ENCODE measurements at regions not wholly inside any gene's neighbourhood (a gene's known extent, or its start where the extent isn't known, plus 50 kb on each side); places are given as distances from the start of the nearest gene placed in this dataset.

DNA sequence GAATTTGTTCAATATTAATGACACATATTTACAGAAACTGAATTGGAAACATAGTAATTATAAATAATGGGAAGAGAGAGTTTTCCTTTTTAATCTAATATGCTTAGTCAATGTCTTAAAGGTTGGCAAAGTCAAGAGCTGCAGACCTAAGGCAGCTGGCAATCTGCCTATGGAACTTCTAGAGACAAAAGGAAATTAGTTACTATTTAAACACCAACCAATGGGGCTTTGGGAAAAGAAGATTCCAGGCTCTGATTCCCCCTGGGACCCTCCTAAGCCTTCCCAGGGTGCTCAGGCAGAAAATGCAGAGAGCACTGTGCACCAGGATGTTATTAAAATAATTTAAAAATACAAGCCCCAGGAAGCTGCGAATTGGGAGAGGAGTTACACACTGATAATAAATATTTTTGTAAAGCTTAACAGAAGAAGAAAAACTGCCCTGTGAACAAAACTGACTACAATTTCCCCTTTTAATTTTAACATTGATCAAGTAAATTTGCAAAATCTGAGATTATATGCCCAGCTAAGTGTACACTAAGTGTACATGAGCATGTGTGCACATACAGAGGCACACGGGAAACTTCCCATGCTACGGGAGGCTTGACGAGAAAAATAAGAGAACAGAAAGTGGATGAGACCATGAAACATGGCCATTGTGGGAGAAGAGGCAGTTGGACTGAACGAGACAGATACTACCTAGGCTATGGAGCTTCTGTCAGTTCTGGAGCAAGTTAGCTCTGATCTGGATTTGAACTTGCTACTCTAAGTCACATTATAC, 77.4 kb upstream of the ADAMTS16 start:
- no peak for FAIRE-seq

DNA sequence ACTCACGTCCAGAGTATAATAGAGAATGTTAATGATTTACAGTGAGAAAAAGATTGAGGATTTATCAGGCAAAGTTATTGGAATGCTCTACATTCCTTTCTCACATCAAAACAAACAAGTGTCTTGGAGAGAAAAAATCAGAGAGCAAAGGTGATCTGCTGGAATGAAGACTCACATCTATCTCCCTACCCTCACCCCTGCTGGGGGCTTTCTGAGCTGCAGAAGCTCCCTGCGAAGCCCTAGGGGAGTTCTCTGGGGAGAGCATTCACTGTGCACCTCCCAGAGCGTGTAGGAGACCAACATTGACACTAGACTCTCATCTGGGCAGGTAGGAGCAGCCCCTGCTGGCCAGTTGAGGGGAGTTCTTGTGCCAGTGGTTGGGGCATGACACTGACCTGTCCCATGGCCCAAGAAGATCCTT, 76.6 kb upstream of the ADAMTS16 start:
- DNase-seq (ENCODE audit: insufficient read length, low spot score) (peak; percentile 4), FAIRE-seq (no peak)

More for the DNA sequence above, 77.4 kb upstream of the ADAMTS16 start:
- no peak for DNase-seq (ENCODE audit: insufficient read length, low spot score)

- no peak for FAIRE-seq
These were observed 74.7 kb upstream of the ADAMTS16 start for GRCh38 chr5:5065472-5065871.

DNA sequence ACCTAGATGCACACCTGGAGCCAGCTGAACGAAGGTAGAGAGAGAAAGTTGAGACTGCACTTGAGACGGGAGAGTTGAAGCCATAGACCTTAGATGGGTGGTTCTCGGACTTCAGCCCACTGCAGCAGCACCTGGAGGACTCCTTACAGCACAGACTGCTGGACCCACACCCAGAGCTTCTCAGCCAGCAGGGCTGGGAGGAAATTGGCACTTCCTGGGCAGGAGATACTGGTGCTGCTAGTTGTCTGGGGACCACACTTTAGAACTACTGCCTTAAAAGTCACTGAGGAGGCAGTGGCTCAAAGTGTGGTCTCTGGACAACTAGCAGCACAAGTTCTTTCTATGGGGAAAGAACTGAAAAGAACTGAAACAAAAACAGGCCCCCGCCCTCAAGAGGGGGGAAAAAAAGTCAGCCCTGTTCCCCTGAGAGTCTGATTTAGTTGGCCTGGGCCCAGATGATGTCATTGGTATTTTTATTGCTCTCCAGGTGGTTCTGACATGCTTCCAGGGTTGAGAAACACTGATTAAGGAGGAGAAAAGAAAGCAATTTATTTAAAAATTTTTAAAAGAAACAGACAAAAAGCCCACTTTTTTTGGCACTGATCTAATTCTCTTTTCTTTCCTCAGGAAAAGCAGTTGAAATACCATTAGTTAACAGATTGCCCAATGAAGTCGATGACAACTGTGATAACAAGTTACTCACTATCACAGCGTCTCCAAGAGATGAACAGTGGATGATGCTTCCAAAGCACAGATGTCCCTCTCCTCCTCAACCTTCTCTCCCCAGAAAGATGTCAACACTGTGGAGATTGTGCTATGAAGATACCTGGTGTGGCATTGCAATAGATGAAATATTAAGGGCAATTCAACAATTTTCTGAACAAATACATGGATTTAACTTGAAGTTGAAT, 73.6 kb upstream of the ADAMTS16 start:
- FAIRE-seq (no peak), DNase-seq (ENCODE audit: insufficient read length, low spot score) (no peak)

More at GRCh38 chr5:5065472-5065871, 74.7 kb upstream of the ADAMTS16 start:
- no peak for DNase-seq (ENCODE audit: insufficient read length, low spot score)

- FAIRE-seq (no peak), DNase-seq (ENCODE audit: insufficient read length, low spot score) (no peak)
These were observed 70.3 kb upstream of the ADAMTS16 start for GRCh38 chr5:5069851-5070250.

DNA sequence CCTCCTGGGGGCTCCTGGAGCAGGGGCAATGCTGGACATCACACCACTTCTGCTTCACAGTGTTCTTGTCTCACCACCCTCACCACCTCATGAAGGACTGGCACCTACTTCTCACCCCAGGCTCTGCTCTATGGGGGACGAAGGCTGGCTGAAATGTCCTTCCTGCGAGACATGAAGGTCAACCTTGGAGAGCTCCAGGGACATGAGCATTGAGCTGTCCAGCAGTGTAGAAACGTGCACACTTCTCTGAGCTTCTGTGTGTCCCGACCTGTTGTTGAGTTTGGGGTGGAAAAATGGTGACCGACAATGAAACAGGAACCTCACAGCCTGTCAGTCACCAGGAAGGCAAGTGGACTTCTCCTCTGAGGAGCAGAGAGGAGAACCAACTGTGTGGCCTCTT, 68.6 kb upstream of the ADAMTS16 start:
- DNase-seq (ENCODE audit: insufficient read length, low spot score) (no peak), FAIRE-seq (no peak)

DNA sequence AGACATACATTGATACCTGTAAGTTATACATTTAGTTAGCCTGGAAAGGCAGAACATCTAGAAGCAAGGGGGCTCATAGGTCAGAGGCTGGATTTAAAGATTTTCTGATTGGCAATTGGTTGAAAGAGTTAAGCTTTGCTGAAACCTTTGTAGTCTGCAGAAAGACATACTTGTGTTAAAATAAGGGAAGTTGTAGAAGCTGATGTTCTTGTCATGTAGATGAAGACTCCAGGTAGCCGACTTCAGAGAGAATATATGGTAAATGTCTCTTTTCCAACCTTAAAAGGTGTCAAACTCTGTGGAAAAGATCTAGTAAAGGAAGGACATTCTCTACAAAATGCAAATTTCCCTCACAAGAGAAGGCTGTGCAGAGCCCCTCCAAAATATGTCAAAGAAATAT, 62.9 kb upstream of the ADAMTS16 start:
- FAIRE-seq = no peak
- no peak for DNase-seq (ENCODE audit: insufficient read length, low spot score)

- DNase-seq (ENCODE audit: insufficient read length, low spot score) = no peak
- FAIRE-seq = no peak
These were observed 61.9 kb upstream of the ADAMTS16 start for GRCh38 chr5:5078009-5078897.

DNA sequence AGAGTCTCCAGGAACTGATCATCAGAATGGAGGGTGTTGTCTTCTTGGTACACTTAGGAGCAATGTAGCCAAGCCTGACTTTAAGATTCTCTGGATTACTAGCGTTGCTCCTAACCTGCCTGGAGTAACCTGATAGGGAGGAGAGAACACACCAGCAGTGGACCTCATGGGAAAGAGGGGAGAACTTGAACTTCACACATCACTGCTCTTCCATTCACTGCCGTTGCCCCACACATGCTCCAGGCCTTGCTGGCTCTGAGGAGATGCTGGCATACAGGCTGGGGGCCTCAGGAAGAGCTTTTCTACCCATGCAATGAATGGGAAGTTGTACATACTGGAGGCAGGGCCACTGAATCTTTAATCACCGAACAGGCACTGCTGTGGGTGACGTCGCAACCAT, 60.3 kb upstream of the ADAMTS16 start:
- DNase-seq (ENCODE audit: insufficient read length, low spot score) = no peak
- FAIRE-seq = no peak

DNA sequence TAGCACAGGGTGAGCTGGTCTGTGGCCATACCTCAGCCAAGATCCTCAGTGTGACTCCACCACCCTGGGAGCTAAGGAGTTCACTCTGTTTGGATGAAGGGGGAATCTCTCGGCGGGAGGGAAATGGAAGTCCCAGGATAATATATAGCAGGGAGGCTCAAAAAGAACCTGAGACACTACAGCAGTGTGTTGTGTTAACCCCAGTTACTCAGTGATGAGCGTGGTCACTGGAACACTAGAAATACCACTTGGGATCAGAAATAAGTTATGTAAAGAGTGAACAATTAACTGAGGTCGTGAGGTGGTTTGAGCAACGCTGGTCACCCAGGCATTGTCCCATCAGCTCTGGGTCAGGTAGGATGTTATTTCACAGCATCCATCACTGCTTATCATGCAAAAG, 59.3 kb upstream of the ADAMTS16 start:
- DNase-seq (ENCODE audit: insufficient read length, low spot score) (no peak), FAIRE-seq (no peak)

DNA sequence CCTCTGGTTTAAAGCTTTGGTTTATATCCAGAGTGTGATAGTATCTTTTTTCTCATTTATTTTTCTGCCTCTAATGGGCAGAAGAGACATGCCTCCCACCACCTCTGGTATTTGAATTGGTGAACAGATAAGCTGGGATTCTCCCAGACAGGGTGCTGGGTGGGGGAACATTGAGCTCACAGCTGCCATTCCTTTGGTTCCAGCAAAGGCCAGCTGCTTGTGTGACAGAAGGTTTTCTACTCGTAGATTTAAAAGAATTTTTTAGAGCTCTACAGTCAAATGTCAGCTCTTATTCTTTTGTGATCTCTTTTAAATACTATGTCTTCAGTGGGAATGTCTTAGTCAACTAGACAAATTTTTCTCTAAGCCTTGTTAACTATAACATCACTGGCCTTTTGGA, 54.7 kb upstream of the ADAMTS16 start:
- DNase-seq (ENCODE audit: insufficient read length, low spot score) (no peak), FAIRE-seq (no peak)

DNA sequence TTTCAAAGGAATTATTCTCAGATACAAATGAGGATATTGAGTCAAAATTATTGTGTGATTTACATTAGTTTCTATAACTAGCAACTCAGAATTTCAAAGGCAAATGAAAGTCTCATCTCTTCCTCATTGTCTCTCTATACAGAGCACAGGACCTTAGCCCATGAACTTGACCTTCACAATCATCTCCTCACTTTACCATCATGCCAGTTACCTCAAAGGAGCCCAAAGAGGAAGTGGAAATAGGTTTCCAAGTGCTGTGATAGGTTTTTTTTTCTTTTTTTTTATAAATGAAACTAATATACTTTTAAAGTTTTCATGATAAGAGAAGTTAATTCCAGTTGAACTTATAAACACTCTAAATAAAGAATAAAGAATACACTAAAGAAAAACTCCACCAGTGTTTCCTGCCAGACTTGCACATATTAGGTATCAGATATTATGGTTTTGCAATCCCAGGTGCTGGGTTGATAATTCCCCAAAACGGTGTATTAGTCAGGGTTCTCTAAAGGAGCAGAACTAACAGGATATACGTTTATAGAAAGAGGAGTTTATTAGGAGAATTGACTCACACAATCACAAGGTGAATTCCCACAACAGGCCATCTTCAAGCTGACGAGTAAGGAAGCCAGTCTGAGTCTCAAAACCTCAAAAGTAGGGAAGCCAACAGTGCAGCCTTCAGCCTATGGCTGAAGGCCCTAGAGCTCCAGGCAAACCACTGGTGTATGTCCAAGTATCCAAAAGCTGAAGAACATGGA, 50.1 kb upstream of the ADAMTS16 start:
- no peak for DNase-seq (ENCODE audit: insufficient read length, low spot score)
- no peak for FAIRE-seq

All from GM19239 (cell line).